ENCODE measurements at regions not wholly inside any gene's neighbourhood (a gene's known extent, or its start where the extent isn't known, plus 50 kb on each side); places are given as distances from the start of the nearest gene placed in this dataset.

DNA sequence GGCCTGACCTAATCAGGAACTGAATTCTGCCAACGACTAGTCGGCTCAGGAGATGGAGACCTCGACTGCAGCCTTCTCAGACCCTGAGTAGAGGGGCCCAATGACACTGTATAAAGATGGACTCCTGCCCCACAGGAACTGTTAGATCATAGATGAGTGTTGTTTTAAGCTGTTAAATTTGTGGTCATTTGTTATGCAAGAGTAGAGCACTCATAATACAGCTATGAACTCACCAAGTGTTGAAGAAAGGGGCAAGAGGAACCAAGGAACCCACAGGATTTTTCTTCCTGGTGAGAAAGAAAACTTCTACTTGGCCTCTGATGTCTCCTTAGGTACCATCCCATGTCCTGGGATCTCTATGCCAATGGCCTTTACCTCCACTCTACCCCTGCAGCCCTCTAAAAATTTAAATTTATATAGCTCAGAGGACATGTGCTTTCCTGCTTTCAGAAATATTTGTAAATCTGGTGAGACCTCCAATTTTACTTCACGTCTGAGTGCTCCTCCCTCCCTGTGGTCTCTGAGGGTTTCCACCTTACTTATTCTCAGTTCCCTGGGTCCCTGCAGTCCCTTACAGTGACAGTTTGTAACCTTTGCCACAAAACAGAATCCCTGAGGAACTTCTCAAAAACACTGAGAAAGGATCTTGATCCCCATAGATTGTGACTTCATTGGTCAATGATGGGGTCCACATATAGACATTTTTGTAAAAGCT lies 256.3 kb upstream of the ARHGAP20 start:
- TF ChIP-seq, protein P1, sequence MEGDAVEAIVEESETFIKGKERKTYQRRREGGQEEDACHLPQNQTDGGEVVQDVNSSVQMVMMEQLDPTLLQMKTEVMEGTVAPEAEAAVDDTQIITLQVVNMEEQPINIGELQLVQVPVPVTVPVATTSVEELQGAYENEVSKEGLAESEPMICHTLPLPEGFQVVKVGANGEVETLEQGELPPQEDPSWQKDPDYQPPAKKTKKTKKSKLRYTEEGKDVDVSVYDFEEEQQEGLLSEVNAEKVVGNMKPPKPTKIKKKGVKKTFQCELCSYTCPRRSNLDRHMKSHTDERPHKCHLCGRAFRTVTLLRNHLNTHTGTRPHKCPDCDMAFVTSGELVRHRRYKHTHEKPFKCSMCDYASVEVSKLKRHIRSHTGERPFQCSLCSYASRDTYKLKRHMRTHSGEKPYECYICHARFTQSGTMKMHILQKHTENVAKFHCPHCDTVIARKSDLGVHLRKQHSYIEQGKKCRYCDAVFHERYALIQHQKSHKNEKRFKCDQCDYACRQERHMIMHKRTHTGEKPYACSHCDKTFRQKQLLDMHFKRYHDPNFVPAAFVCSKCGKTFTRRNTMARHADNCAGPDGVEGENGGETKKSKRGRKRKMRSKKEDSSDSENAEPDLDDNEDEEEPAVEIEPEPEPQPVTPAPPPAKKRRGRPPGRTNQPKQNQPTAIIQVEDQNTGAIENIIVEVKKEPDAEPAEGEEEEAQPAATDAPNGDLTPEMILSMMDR (IDR thresholded peaks at IDR 0.05; ENCODE audit: insufficient read depth, low read length, severe bottlenecking) = no peak
- no peak overlapping the region for H3K4me3 ChIP-seq (ENCODE audit: low read depth, low read length)
- no peaks in the 10 kb centered on the region for H3K36me3 ChIP-seq (ENCODE audit: control insufficient read depth, insufficient read depth, low read length)
- FAIRE-seq = no peak
- no peaks in the 10 kb centered on the region for H3K27me3 ChIP-seq (ENCODE audit: control insufficient read depth, insufficient read depth, low read length)
- DNase-seq (ENCODE audit: low read depth) = no peak

DNA sequence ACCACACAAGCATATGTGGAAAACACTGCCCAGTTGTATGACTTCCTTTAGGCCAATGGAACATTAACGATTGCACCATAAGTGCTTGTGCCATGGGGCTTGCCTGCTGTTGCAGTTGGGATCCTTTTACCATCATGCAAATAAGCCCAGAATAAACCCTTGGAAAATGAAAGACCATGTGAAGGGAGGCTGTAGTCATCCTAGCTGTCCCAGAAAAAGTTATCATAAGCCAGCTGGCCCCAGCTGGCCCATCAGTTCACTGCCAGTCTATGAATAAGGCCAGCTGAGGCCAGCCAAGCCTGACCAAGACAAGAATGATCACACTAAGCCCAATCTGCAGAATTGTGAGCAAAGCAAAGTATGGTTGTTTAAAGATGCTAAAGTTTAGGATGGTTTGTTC lies 253.9 kb upstream of the ARHGAP20 start:
- Histone ChIP-seq H3K36me3 (ENCODE audit: control insufficient read depth, insufficient read depth, low read length) (no peaks in the 10 kb centered on the region), H3K4me3 (ENCODE audit: low read depth, low read length) (no peak overlapping the region), H3K27me3 (ENCODE audit: control insufficient read depth, insufficient read depth, low read length) (no peaks in the 10 kb centered on the region)
- TF ChIP-seq, protein P1 (IDR thresholded peaks at IDR 0.05; ENCODE audit: insufficient read depth, low read length, severe bottlenecking) = no peak
- DNase-seq (ENCODE audit: low read depth) (no peak), FAIRE-seq (no peak)

DNA sequence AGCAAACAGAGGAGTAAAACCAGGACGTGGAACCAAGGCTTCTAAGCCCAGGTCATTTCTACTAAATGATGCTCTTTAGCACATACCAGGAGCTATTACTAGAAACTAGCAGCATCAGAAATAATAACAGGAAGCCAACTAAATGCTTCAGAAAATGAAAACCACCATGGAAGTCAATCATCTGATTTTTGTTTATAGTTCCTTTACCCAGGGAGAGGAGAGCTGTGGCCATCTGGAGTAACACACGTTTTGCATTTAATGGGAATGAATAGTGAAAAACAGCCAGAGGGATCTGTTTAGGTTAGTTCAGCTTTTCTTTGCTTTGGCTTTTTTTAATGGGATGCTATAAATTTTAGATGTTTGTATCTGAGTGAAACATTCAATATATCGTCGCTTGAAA lies 250.7 kb upstream of the ARHGAP20 start:
- DNase-seq (ENCODE audit: low read depth) = no peak
- Histone ChIP-seq H3K27me3 (ENCODE audit: control insufficient read depth, insufficient read depth, low read length) (no peaks in the 10 kb centered on the region), H3K4me3 (ENCODE audit: low read depth, low read length) (no peak overlapping the region), H3K36me3 (ENCODE audit: control insufficient read depth, insufficient read depth, low read length) (no peaks in the 10 kb centered on the region)
- TF ChIP-seq, protein P1 (IDR thresholded peaks at IDR 0.05; ENCODE audit: insufficient read depth, low read length, severe bottlenecking) = no peak
- FAIRE-seq = no peak

DNA sequence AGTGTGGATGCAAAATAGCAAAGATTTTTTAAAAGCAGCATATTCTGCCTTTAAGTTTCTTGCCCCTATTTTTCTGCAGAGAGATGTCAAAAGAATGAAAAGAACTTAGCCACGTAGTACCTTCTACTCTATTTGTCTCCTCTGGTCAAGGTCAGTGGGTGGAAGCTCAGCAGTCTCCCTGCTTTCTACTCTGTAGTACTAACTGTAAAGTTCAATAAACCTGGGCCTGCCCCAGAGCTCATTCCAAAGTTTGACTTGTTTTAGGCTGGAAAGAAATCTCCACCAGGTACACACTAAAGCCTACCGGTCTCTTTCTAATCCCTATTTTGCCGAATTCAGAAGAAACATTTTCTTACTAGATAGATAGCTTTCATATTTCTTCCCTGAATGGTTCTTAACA lies 247.9 kb upstream of the ARHGAP20 start:
- TF ChIP-seq, protein P1 (IDR thresholded peaks at IDR 0.05; ENCODE audit: insufficient read depth, low read length, severe bottlenecking) = no peak
- H3K4me3 ChIP-seq (ENCODE audit: low read depth, low read length) = no peak overlapping the region
- FAIRE-seq (no peak), DNase-seq (ENCODE audit: low read depth) (no peak)
- H3K27me3 ChIP-seq (ENCODE audit: control insufficient read depth, insufficient read depth, low read length) = no peaks in the 10 kb centered on the region
- H3K36me3 ChIP-seq (ENCODE audit: control insufficient read depth, insufficient read depth, low read length) = no peaks in the 10 kb centered on the region

DNA sequence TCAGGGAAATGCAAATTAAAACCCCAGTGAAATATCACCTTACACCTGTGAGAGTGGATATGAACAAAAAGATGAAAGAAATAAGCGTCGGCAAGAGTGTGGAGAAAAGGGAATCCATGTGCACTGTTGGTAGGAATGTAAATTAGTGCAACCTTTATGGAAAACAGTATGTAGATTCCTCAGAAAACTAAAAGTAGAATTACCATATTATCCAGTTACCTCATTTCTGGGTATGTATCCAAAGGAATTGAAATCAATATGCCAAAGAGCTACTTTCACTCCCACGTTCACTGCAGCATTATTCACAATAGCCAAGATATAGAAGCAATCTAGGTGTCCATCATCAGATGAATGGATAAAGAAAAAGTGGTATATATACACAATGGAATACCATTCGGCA lies 246.0 kb upstream of the ARHGAP20 start:
- no peaks in the 10 kb centered on the region for H3K36me3 ChIP-seq (ENCODE audit: control insufficient read depth, insufficient read depth, low read length)
- H3K27me3 ChIP-seq (ENCODE audit: control insufficient read depth, insufficient read depth, low read length) = no peaks in the 10 kb centered on the region
- no peak for DNase-seq (ENCODE audit: low read depth)
- no peak for FAIRE-seq
- TF ChIP-seq, protein P1 (IDR thresholded peaks at IDR 0.05; ENCODE audit: insufficient read depth, low read length, severe bottlenecking) = no peak
- H3K4me3 ChIP-seq (ENCODE audit: low read depth, low read length) = no peak overlapping the region

DNA sequence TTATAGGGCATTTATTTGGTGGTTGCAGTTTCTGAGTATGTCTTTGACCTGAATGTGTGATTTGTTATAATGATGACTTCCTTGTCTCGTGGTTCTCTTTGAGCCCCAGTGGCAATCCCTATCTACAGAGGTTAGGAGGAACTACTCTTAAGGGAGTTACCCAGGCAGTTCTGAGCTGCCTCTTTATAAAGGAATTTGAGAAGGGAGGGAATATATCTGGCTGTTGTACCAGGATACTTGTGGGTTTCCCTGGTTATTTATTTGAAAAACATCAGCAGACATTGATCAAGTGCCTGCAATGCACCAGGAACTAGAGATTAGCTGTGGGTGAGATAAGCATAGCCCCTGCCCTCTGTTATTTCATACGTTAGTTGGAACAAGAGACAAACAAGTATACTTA lies 243.5 kb upstream of the ARHGAP20 start:
- TF ChIP-seq, protein P1 (IDR thresholded peaks at IDR 0.05; ENCODE audit: insufficient read depth, low read length, severe bottlenecking) = no peak
- Histone ChIP-seq H3K27me3 (ENCODE audit: control insufficient read depth, insufficient read depth, low read length) (no peaks in the 10 kb centered on the region), H3K4me3 (ENCODE audit: low read depth, low read length) (no peak overlapping the region), H3K36me3 (ENCODE audit: control insufficient read depth, insufficient read depth, low read length) (no peaks in the 10 kb centered on the region)
- DNase-seq (ENCODE audit: low read depth) (no peak), FAIRE-seq (no peak)

All from bronchial epithelial cell (primary cell).